ENCODE measurements at regions not wholly inside any gene's neighbourhood (a gene's known extent, or its start where the extent isn't known, plus 50 kb on each side); places are given as distances from the start of the nearest gene placed in this dataset.

GRCh38 chr18:22467760-22468553, 50.2 kb upstream of the CTAGE1 start:
- TF ChIP-seq EZH2 (IDR thresholded peaks at IDR 0.05; ENCODE audit: borderline replicate concordance, low read depth, low read length, severe bottlenecking): no peak
- TF ChIP-seq, protein P1, sequence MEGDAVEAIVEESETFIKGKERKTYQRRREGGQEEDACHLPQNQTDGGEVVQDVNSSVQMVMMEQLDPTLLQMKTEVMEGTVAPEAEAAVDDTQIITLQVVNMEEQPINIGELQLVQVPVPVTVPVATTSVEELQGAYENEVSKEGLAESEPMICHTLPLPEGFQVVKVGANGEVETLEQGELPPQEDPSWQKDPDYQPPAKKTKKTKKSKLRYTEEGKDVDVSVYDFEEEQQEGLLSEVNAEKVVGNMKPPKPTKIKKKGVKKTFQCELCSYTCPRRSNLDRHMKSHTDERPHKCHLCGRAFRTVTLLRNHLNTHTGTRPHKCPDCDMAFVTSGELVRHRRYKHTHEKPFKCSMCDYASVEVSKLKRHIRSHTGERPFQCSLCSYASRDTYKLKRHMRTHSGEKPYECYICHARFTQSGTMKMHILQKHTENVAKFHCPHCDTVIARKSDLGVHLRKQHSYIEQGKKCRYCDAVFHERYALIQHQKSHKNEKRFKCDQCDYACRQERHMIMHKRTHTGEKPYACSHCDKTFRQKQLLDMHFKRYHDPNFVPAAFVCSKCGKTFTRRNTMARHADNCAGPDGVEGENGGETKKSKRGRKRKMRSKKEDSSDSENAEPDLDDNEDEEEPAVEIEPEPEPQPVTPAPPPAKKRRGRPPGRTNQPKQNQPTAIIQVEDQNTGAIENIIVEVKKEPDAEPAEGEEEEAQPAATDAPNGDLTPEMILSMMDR (IDR thresholded peaks at IDR 0.05; ENCODE audit: borderline replicate concordance, extremely low read depth, low read length, poor library complexity, severe bottlenecking): no peak

Data from DND-41 (cell line).